HG03039 (cell line): ENCODE measurements at regions not wholly inside any gene's neighbourhood (a gene's known extent, or its start where the extent isn't known, plus 50 kb on each side); places are given as distances from the start of the nearest gene placed in this dataset.
"Not testable (repeated sequence)": the region's sequence is repeated elsewhere in the genome, so short reads cannot be mapped to it uniquely, and the experiment has no call there.

Experiments
- ATAC-seq: cut with Tn5 transposase; IDR thresholded peaks from one replicate; pipeline ENCODE4 v1.9.1; 2021; ENCODE audit warnings: mild to moderate bottlenecking, moderate library complexity; ENCODE audit not compliant: unreplicated experiment

DNA sequence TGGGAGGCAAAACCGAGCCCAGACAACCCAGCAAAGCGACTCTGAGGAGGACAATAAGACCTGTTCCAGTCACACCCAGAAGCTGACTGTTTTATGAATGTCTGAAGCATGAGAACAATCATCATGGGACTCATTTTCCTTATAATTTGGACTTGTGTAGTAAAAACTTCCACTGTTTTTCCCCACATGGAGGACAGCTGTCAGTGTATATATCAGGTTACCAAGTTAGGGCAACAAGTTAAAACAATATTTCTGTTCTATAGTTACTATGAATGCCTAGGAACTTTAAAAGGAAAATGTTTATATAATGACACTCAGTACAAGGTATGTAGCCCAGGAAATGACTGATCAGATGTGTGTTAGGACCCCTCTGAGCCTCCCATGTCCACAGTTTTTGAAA lies 528.2 kb upstream of the TSPY4 start:
- ATAC-seq: no peak

GRCh38 chrY:8814143-8814542 lies 523.1 kb upstream of the TSPY4 start:
- ATAC-seq: no peak

- ATAC-seq: no peak
Observed at GRCh38 chrY:8815616-8816015, 521.6 kb upstream of the TSPY4 start.

DNA sequence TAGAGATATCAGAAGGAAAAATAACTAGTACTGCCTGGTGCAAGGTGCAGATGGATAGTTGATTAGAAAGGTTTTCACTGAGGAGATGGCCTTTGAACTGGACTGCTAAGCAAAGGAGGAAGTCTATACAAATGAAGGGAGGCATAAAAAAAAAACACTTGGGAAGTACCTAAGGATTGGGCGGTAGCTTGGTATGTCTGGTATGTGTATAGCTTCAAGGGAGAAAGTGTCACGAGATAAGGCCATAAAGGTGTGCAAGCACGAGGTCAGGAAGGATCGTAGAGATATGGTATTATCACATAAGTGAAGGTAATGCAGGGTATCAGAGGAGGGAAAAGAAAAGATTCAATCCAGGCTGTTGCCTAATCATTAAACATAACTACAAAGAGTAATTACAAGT lies 517.2 kb upstream of the TSPY4 start:
- no peak for ATAC-seq

DNA sequence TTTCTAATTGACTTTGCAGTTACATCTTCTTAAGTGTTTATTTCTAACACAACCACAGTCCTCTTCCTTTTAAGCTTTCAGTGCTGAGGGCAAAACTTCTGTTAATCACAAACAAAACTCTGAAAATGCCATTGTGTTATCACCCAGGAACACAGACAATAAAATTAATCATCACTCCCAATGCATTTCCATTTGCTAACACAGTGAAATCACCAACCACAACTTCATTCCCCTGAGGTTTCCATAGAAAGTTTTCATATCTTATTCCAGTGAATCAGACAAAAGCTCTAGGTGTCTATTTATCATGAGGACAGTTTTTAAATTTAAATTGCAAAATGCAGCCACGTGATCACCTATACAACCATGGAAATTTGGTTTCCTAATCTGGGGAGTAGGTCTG lies 516.2 kb upstream of the TSPY4 start:
- no peak for ATAC-seq

GRCh38 chrY:8852278-8852677 lies 485.0 kb upstream of the TSPY4 start:
- ATAC-seq: no peak

GRCh38 chrY:8888371-8888770 lies 448.9 kb upstream of the TSPY4 start:
- no peak for ATAC-seq

DNA sequence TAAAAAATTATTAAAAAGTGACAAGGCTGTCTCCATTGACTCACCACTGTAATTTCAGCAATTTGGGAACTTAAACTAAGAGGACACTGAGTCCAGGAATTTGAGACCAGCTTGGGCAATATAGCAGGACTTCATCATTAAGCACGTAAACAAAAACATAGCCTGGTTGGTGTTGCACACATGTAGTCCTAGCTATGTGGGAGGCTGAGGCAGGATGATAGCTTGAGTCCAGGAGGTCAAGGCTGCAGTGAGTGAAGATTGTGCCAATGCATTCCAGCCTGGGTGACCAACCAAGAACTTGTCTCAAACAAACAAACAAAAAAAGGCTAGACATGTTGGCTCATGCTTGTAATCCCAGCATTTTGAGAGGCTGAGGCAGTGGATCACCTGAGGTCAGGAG lies 439.4 kb upstream of the TSPY4 start:
- ATAC-seq: no peak

DNA sequence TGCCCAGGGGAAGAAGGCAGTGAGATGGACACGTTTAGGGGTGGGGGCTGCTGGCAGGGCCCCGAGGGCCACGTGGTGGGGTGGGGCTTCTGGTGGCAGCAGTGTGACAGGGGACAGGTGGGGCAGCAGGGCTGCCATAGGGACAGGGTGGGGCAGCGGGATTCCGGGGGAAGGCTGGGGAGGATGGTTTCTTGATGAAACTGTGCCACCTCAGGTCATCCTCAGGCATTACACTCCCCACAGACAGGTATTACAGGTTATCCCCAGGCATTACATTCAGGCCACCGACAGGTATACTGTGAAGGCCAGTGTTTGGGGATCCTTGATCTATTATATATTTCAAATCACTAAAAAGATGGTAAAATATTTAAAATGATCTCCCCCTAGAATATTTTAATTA lies 432.1 kb upstream of the TSPY4 start:
- ATAC-seq: no peak

DNA sequence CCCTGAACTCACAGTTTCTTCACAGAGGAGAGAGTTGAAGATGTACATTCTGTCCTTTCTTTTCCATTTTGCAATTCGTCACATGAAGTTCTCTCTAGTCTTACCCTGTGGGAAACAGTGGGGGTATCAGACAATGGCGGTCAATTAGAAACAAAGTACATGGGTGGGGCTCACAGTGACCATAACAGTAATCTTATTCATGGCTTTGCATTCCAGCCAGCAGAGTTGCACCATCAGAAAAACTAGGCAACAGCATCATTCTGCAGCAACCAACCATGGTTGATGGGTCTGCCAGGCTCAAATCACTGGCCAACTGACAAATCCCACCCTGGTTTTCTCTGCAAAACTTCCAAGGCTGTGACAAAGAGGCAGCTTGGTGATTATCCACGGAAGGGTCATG lies 414.7 kb upstream of the TSPY4 start:
- not testable (repeated sequence) for ATAC-seq
